Transverse colon (tissue), 3 donors: ENCODE measurements at regions not wholly inside any gene's neighbourhood (a gene's known extent, or its start where the extent isn't known, plus 50 kb on each side); places are given as distances from the start of the nearest gene placed in this dataset.

ENCODE experiments used
- POLR2A ChIP-seq: fragments of 450-650 bp; IDR thresholded peaks from one replicate; pipeline ENCODE4 v1.6.1; 2016; ENCODE audit warnings: antibody characterized with exemption, mild to moderate bottlenecking, moderate library complexity
- TF ChIP-seq, protein P1 (sequence below), 5 experiments: fragments of 200-600 bp in 3 of 5; fragments of 450-650 bp in 2 of 5; sonication (generic) in 3 of 5; IDR thresholded peaks; 1 replicate in 2 of 5; 2 replicates in 3 of 5; pipeline ENCODE4 v1.5.1; 2016 to 2017; ENCODE audit warnings: antibody characterized with exemption in 5 of 5, inconsistent platforms in 3 of 5, mild to moderate bottlenecking in 2 of 5, moderate library complexity in 1 of 5

- no peak for TF ChIP-seq POLR2A
- TF ChIP-seq, protein P1, sequence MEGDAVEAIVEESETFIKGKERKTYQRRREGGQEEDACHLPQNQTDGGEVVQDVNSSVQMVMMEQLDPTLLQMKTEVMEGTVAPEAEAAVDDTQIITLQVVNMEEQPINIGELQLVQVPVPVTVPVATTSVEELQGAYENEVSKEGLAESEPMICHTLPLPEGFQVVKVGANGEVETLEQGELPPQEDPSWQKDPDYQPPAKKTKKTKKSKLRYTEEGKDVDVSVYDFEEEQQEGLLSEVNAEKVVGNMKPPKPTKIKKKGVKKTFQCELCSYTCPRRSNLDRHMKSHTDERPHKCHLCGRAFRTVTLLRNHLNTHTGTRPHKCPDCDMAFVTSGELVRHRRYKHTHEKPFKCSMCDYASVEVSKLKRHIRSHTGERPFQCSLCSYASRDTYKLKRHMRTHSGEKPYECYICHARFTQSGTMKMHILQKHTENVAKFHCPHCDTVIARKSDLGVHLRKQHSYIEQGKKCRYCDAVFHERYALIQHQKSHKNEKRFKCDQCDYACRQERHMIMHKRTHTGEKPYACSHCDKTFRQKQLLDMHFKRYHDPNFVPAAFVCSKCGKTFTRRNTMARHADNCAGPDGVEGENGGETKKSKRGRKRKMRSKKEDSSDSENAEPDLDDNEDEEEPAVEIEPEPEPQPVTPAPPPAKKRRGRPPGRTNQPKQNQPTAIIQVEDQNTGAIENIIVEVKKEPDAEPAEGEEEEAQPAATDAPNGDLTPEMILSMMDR (IDR thresholded peaks at IDR 0.05), result no peak
Measured at GRCh38 chr3:168823466-168823865, 727.7 kb upstream of the GOLIM4 start.
